OCI-LY3 (cell line): ENCODE measurements at regions not wholly inside any gene's neighbourhood (a gene's known extent, or its start where the extent isn't known, plus 50 kb on each side); places are given as distances from the start of the nearest gene placed in this dataset.

ENCODE experiments used
- H2AFZ ChIP-seq: fragments of 200-600, 300-600 bp; shearing (Covaris generic); 2 replicates; pipeline ENCODE4 v1.6.0; 2014; ENCODE audit warnings: antibody characterized with exemption, low read depth, low read length
- H3K27ac ChIP-seq: fragments of 200-600, 300-600 bp; sonication (generic); 2 replicates; pipeline ENCODE4 v1.5.1; 2014; ENCODE audit warnings: mild to moderate bottlenecking, low read length, moderate library complexity, mixed read lengths
- H3K27me3 ChIP-seq: fragments of 200-600, 300-600 bp; sonication (generic); 2 replicates; pipeline ENCODE4 v1.6.1; 2014; ENCODE audit warnings: low read depth, low read length, mixed read lengths
- H3K36me3 ChIP-seq: fragments of 200-600, 300-600 bp; sonication (generic); replicated peaks from 2 replicates; pipeline ENCODE3; 2014; ENCODE audit warnings: low read depth, low read length, mixed read lengths
- H3K4me1 ChIP-seq: fragments of 300-600, 200-600 bp; sonication (generic); 2 replicates; pipeline ENCODE4 v1.6.1; 2014; ENCODE audit warnings: low read length, mixed read lengths
- H3K4me2 ChIP-seq: fragments of 200-600, 300-600 bp; sonication (generic); 2 replicates; pipeline ENCODE4 v1.6.1; 2014; ENCODE audit warnings: low read length, mixed read lengths
- H3K4me3 ChIP-seq: fragments of 300-600, 200-600 bp; sonication (generic); 2 replicates; pipeline ENCODE4 v1.5.1; 2014; ENCODE audit warnings: antibody characterized with exemption, mild to moderate bottlenecking, low read length, moderate library complexity
- H3K79me2 ChIP-seq: fragments of 300-600, 200-600 bp; shearing (Covaris generic); 2 replicates; pipeline ENCODE4 v1.6.1; 2014; ENCODE audit warnings: mild to moderate bottlenecking, low read length, mixed read lengths
- H3K9ac ChIP-seq: fragments of 300-600, 200-600 bp; shearing (Covaris generic); 2 replicates; pipeline ENCODE4 v1.6.0; 2014; ENCODE audit warnings: mild to moderate bottlenecking, low read length, moderate library complexity
- H3K9me3 ChIP-seq: fragments of 200-600, 300-600 bp; shearing (Covaris generic); 2 replicates; pipeline ENCODE4 v1.6.1; 2014; ENCODE audit warnings: low read length, mixed read lengths; ENCODE audit not compliant: insufficient read depth
- H4K20me1 ChIP-seq: fragments of 200-600, 300-600 bp; sonication (generic); 2 replicates; pipeline ENCODE4 v1.6.1; 2016; ENCODE audit warnings: low read length, mixed read lengths; ENCODE audit not compliant: insufficient read depth
- CTCF ChIP-seq: fragments of 200-600, 300-600 bp; sonication (generic); IDR thresholded peaks from 2 replicates; pipeline ENCODE4 v1.5.1; 2014; ENCODE audit warnings: antibody characterized with exemption, low read length, low read depth
- EZH2phosphoT487 ChIP-seq: fragments of 200-600 bp; shearing (Covaris generic); IDR thresholded peaks from 2 replicates; pipeline ENCODE4 v1.6.1; 2018; ENCODE audit warnings: antibody characterized with exemption, mixed run types, low read depth

DNA sequence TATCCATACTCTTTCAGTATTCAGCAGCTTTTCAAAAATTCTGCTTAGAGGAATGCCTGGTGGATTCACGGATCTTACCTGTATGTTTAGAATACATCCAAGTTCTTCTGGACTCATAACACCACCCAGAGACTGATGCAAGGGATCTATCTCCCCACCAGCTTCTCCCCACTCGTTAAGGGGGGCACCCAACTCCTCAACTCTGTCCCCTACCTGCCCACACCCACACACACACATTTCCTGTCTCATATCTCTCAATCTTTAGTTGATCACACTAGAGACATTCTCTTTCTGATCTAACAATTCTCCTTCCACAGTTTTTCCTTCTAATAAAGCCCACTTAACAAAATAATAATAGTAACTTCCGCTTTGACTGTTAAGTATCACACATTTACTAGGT, 110.1 kb downstream of the DLEU7 start:
- no peak overlapping the region for H3K27ac ChIP-seq
- H3K4me1 ChIP-seq = no peaks in the 10 kb centered on the region
- peaks cover 4% of the 10 kb centered on the region for H3K36me3 ChIP-seq
- TF ChIP-seq EZH2phosphoT487 = no peak
- TF ChIP-seq CTCF = no peak
- H3K79me2 ChIP-seq = no peaks in the 10 kb centered on the region
- no peaks in the 10 kb centered on the region for H4K20me1 ChIP-seq
- no peak overlapping the region for H2AFZ ChIP-seq
- no peak overlapping the region for H3K4me2 ChIP-seq
- peaks cover 11% of the 10 kb centered on the region; the same call in 1 of the 2 replicates for H3K9me3 ChIP-seq
- H3K4me3 ChIP-seq = no peak overlapping the region
- no peaks in the 10 kb centered on the region for H3K27me3 ChIP-seq
- no peak overlapping the region for H3K9ac ChIP-seq

GRCh38 chr13:50735071-50735470, 108.4 kb downstream of the DLEU7 start:
- Histone ChIP-seq H3K4me2 (no peak overlapping the region), H3K4me3 (no peak overlapping the region), H3K27ac (no peak overlapping the region), H3K36me3 (peaks cover 4% of the 10 kb centered on the region), H3K79me2 (no peaks in the 10 kb centered on the region), H4K20me1 (no peaks in the 10 kb centered on the region), H3K27me3 (no peaks in the 10 kb centered on the region), H3K9ac (no peak overlapping the region), H3K9me3 (peaks cover 11% of the 10 kb centered on the region; the same call in 1 of the 2 replicates), H3K4me1 (no peaks in the 10 kb centered on the region), H2AFZ (no peak overlapping the region)
- TF ChIP-seq CTCF = no peak
- no peak for TF ChIP-seq EZH2phosphoT487

DNA sequence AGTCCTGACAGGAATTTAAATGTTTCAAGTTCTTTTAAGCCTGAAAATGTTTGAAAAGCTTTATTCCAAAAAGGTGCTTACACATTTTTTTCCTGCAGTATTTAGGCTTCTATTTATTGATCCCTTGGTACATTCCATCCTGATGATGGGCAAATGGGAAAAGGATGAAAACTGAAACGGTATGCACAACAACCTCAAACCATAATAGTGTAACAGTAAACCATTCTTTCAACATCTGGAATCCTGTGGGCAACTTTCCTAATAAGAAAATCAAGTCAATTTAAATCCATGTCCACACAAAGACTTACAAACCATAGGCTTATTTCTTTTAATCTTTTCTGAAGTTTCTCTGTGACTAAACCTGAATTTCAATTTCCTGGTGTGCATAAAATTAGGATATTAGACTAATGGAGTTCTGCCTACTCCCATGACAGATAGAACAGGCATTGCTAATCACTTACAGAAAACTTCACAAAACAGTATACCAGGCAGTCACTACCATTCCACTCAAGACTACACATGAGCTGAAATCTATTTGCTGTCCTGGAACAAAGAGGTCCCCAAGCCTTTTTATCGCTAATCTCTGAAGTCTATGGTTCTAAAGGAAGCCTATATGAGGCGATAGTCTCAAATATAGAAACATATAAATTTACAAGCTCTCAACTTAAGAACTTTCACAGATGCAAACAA, 103.3 kb downstream of the DLEU7 start:
- H3K27ac ChIP-seq = no peak overlapping the region
- H3K9ac ChIP-seq = no peak overlapping the region
- no peaks in the 10 kb centered on the region for H3K27me3 ChIP-seq
- no peak overlapping the region for H2AFZ ChIP-seq
- no peaks in the 10 kb centered on the region for H3K79me2 ChIP-seq
- H3K4me2 ChIP-seq = no peak overlapping the region
- H4K20me1 ChIP-seq = no peaks in the 10 kb centered on the region
- TF ChIP-seq CTCF (no peak), EZH2phosphoT487 (no peak)
- peaks cover 15% of the 10 kb centered on the region for H3K4me1 ChIP-seq
- no peaks in the 10 kb centered on the region for H3K9me3 ChIP-seq
- no peaks in the 10 kb centered on the region for H3K36me3 ChIP-seq
- H3K4me3 ChIP-seq = no peak overlapping the region

DNA sequence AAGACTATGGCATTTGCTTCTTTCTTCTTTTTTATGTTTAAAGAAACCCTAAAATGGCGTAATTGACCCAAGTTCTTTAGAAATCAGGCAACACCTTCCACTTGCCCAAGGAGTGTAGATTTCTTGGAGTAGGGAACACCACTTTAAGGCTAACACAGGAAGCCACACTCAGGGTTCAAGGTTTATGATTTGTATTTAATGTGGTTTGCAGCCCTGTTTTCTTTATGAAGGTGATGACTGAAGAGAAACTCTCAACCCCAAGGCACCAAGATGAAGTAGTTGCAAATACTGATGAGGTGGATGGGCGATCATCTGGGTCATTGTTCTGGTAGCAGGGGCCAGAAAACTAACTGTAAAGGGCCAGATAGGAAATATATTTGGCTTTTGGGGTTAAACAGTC, 101.1 kb downstream of the DLEU7 start:
- Histone ChIP-seq H3K36me3 (no peaks in the 10 kb centered on the region), H3K4me3 (no peak overlapping the region), H3K27ac (no peak overlapping the region), H3K9ac (no peak overlapping the region), H3K9me3 (no peaks in the 10 kb centered on the region), H3K27me3 (no peaks in the 10 kb centered on the region), H2AFZ (no peak overlapping the region), H3K4me2 (no peak overlapping the region), H4K20me1 (no peaks in the 10 kb centered on the region), H3K79me2 (no peaks in the 10 kb centered on the region), H3K4me1 (peaks cover 23% of the 10 kb centered on the region)
- no peak for TF ChIP-seq EZH2phosphoT487
- no peak for TF ChIP-seq CTCF
